Stimulated activated CD4-positive, alpha-beta T cell treated with anti-CD3 and anti-CD28 coated beads, TNF-alpha, amount 100 ng/mL, for 4 hours (primary cell): ENCODE measurements at regions not wholly inside any gene's neighbourhood (a gene's known extent, or its start where the extent isn't known, plus 50 kb on each side); places are given as distances from the start of the nearest gene placed in this dataset.
"Not testable (repeated sequence)": the region's sequence is repeated elsewhere in the genome, so short reads cannot be mapped to it uniquely, and the experiment has no call there.

Experiments
- DNase-seq, 3 experiments: peaks; one replicate each; pipeline ENCODE4 v3.0.0-alpha.2; 2020; ENCODE audit warnings: low read depth in 3 of 3

- DNase-seq, result no peak
These were observed 123.1 kb upstream of the RUNX1 start for GRCh38 chr21:35172231-35172630.

DNA sequence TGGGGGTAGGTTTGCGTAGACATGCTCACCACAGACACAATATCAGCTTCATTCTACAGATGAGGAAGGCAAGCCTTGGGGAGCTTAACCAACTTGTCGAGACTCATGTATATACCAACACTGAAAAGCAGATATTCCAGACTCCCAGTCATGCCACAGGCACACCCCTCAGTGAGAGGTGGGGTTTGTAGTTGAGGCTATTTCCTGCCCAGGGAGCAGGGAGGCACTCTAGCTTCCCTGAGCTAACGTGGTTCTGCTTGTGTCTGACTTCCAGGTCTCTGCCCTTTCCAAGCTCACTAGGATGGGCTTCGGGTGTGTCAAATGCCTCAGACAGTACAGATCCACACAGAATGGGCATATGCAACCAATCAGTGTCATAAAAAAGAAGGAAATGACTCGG is 122.3 kb upstream of the RUNX1 start:
- DNase-seq, result no peak

- DNase-seq, result no peak
These were observed 121.7 kb upstream of the RUNX1 start for GRCh38 chr21:35170818-35171217.

GRCh38 chr21:35170244-35170643 is 121.1 kb upstream of the RUNX1 start:
- DNase-seq, result no peak

- no peak for DNase-seq
These were observed 120.5 kb upstream of the RUNX1 start for GRCh38 chr21:35169574-35169973.

DNA sequence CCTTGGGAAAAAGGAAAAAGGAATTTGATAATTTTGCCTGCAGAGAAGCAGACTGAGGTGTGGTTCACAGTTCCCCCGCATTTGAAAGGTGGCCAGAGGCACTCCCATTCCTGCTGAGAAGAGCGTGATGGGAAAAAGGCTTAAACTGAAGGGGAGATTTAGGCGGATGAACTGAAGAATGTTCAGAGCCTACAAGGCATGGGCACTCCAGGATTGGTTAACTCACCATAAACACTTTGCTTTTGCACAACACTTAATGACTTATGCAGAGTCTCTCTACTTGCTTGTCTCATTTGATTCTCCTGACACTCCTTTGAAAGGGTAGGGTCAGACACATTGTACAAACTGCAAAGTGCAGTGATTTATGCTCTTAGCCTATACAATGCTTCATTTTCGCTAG is 119.6 kb upstream of the RUNX1 start:
- no peak for DNase-seq

DNA sequence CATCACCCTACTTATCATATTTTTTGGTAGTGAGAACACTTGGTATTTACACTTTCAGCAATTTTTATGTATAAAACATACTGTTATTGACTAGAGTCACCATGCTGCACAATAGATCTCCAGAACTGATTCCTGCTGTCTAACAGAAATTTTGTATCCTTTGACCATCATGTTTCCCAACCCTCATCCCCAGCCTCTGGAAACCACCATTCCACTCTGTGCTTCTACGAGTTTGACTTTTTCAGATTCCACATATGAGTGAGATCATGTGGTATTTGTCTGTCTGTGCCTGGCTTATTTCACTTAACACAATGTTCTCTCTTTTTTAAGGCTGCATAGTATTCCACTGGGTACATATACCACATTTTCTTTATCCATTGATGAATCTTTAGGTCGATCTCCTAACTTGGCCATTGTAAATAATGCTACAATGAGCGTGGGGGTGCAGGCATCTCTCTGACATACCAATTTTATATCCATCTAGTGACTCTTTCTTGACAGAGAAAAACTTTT is 115.9 kb upstream of the RUNX1 start:
- no peak for DNase-seq

GRCh38 chr21:35164380-35164779 is 115.3 kb upstream of the RUNX1 start:
- DNase-seq, result no peak

GRCh38 chr21:35163411-35163810 is 114.3 kb upstream of the RUNX1 start:
- no peak for DNase-seq

DNA sequence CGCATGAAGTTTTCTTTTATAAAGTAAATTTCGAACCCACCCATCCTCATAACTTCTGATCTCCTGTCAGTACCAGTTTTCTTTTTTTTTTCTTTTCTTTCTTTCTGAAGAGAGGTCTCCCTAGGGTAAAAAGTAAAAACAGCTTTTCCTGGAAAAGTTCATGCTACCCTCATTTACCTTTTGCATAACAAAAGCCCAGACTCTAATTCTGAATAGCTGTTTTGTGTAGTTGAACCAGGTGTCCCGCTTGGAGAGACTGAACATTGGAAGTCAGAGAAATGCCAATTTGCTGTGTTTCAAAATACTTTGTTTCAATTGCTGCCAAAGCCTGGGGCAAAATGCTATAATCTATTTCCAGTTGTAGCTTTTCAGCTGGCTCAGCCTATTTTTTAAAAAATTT is 113.7 kb upstream of the RUNX1 start:
- DNase-seq, result no peak

GRCh38 chr21:35159881-35160280 is 110.8 kb upstream of the RUNX1 start:
- no peak for DNase-seq

DNA sequence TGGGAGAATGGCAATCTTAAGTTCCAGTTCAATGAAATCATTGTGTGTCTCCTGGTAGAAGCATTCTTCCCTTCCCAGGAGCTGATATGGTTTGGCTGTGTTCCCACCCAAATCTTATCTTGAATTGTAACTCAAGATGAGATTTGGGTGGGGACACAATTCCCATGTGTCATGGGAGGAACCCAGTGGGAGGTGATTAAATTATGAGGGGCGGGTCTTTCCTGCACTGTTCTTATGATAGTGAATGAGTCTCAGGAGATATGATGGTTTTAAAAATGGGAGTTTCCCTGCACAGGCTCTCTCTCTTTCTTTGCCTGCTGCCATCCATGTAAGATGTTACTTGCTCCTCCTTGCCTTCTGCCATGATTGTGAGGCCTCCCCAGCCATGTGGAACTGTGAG is 108.3 kb upstream of the RUNX1 start:
- not testable (repeated sequence) for DNase-seq

DNA sequence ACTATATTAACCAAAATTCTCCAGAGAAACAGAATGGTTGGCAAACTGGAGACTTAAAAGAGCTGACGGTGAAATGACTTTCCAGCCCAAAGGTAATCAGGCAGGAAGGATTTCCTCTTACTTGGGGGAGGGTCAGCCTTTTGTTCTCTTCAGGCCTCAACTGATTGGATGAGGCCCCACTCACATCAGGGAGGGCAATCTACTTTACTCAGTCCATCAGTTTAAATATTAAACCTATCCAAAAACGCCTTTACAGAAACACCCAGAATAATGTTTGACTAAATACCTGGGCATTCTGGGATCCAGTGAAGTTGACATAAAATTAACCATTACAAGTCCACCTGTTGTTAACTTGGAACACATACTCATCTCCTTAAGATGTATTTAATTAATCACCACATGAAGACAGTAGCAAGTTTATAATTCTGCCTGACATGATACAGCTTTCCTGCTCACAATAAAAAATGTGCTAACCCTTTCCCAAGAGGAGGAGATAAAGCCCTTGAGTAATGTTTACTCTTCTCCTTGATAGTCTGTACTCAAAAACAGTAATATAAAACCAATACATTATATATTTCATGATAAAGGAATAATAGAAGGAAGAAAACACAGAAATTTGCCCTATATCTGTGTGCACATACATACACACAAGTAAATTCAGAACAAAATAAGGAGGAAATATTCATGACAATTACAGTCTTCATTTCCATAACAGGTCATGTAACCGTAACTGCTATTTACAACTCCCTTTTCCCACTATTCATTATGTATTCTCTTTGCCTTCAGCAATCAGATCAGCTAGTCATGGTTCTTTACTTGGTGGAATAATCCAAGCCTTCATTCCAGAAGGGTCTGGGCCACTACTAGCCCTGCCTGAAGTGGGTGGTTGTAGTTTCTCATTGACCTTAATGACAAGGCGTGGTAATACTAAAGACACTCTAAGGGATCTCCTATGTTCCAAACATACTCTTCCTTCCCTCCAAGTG is 107.5 kb upstream of the RUNX1 start:
- DNase-seq, result no peak

GRCh38 chr21:35154788-35155187 is 105.7 kb upstream of the RUNX1 start:
- no peak for DNase-seq

DNA sequence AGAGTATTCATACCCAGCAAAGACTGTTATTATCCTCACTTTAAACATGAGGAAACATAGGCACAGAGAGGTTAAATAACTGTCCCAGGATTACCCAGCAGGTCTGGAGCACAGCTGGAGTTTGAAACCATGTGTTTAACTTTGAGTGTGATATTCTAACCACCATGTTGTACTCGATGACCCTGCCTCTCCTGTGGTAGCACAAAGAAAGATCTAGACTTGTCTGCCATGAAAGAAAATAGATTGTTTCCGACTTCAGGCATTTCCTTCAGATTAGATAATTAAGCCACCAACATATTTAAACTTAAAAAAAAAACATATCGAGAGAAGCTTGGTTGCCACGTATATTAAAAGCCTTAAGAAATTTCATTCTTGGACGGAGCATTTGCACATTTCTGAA is 104.6 kb upstream of the RUNX1 start:
- no peak for DNase-seq

DNA sequence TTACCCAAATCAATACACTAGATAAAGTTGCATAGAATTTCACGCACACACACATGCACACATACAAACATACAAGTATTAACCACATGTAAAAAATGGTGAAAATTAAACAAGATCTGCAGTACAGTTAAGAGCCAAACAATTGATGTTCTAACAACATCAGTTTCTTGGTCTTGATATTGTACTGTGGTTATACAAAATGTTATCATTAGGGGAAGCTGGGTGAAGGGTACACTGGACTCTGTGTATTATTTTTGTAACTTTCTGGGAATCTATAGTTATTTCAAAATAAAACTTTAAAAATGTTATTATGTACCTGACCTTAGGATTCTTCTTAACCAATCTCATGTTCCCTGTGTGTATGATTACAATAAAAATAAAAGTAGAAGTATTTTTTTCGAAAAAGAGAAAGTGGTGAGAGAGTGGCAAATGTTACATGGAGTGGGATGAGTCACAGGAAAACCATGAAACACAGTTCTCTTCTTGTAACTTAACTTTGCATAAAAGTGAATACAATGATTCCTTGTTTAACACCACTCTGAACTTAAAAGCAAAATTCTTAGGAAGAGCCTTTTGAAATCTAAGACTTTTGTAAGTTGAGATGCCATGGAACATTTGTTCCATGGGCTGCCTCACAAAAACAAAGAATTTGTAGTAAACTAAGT is 101.6 kb upstream of the RUNX1 start:
- no peak for DNase-seq

GRCh38 chr21:35149698-35150097 is 100.6 kb upstream of the RUNX1 start:
- no peak for DNase-seq

- no peak for DNase-seq
These were observed 98.3 kb upstream of the RUNX1 start for GRCh38 chr21:35147439-35147838.

GRCh38 chr21:35145626-35146233 is 96.6 kb upstream of the RUNX1 start:
- DNase-seq, result no peak

GRCh38 chr21:35144978-35145377 is 95.9 kb upstream of the RUNX1 start:
- DNase-seq, result no peak

DNA sequence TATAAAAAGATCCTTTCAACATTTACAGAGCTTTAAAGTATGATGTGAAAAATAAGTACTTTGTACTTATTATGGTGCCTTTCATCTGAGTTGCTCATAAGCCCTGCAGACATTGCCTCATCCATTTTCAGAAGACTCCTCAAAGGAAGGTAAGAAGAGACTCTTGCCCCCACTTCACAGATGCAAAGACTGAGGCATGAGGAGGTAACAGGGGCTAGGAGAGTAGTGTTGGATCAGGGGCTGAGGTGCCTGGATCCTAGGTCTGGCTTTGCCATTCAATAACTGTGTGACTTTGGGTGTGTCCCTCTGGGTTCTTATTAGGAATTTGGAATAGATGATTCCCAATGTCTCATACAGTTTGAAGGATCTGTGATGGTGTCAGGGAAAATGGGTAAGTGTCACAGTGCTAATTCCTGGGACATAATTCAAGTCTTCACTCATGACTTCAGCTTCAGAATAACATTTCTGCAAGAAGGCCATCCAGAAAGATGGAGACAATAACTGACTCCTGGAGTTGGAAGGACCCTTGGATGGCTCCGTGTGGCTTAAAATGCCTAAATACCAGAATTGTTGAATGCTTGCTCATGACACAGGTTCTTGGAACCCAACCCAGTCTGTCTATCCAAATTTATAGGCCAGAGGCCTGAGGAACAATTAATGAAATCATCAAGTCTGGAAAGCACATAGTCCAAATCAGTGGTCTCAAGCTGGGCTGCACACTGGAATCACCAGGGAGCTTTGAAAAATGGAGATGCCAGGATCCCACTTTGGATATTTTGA is 93.1 kb upstream of the RUNX1 start:
- no peak for DNase-seq

- no peak for DNase-seq
These were observed 90.2 kb upstream of the RUNX1 start for GRCh38 chr21:35139382-35139715.
